Uterus (tissue), 2 donors: ENCODE measurements at regions not wholly inside any gene's neighbourhood (a gene's known extent, or its start where the extent isn't known, plus 50 kb on each side); places are given as distances from the start of the nearest gene placed in this dataset.

ENCODE experiments used
- CTCF ChIP-seq, 4 experiments: fragments of 200-600 bp in 2 of 4; fragments of 450-650 bp in 2 of 4; sonication (generic) in 2 of 4; IDR thresholded peaks; one replicate each; pipeline ENCODE4 v1.5.1; 2016 to 2019; ENCODE audit warnings: antibody characterized with exemption in 4 of 4, mild to moderate bottlenecking in 2 of 4, moderate library complexity in 1 of 4
- POLR2A ChIP-seq, 2 donors: fragments of 450-650 bp; IDR thresholded peaks; one replicate each; pipeline ENCODE4 v1.6.1; 2016; ENCODE audit warnings: antibody characterized with exemption in 2 of 2, mild to moderate bottlenecking in 1 of 2, moderate library complexity in 1 of 2

GRCh38 chr17:72360386-72360940 lies 239.6 kb downstream of the SOX9 start:
- TF ChIP-seq CTCF (IDR thresholded peaks at IDR 0.05) (no peak), POLR2A (IDR thresholded peaks at IDR 0.05) (no peak)
